MCF 10A (cell line): ENCODE measurements at regions not wholly inside any gene's neighbourhood (a gene's known extent, or its start where the extent isn't known, plus 50 kb on each side); places are given as distances from the start of the nearest gene placed in this dataset.

Experiments
- BruUV-seq: library from RNA; stranded (reverse); fragments of 400-500 nt; replicated peaks from 2 replicates; lab custom pipeline; 2021; lab: Mats Ljungman, UMichigan
- CTCF ChIA-PET: fragments of 300-600 bp; sonication (Branson Sonifier 250); formaldehyde crosslinking; extraction: SDS; loops from one replicate; lab custom pipeline; 2021; ENCODE audit warnings: antibody characterized with exemption, inconsistent platforms; lab: Yijun Ruan, JAX
- POLR2A ChIA-PET: fragments of 300-600, 350-650 bp; sonication (Branson Sonifier 250); formaldehyde crosslinking; extraction: SDS; loops from one replicate; lab custom pipeline; 2020; ENCODE audit warnings: antibody characterized with exemption, inconsistent platforms; lab: Yijun Ruan, JAX
- DNase-seq: peaks from one replicate; pipeline ENCODE4 v3.0.0-alpha.2; 2018; ENCODE audit not compliant: unreplicated experiment
- H3K27ac Mint-ChIP-seq: one replicate; pipeline ENCODE4 v1.8.0; 2022; ENCODE audit warnings: mild to moderate bottlenecking, low read depth, mixed read lengths; ENCODE audit not compliant: unreplicated experiment
- H3K27me3 Mint-ChIP-seq: one replicate; pipeline ENCODE4 v1.8.0; 2022; ENCODE audit warnings: mixed read lengths; ENCODE audit not compliant: insufficient read depth, unreplicated experiment
- H3K36me3 Mint-ChIP-seq: one replicate; pipeline ENCODE4 v1.8.0; 2022; ENCODE audit warnings: mild to moderate bottlenecking, moderate library complexity, mixed read lengths; ENCODE audit not compliant: insufficient read depth, unreplicated experiment
- H3K4me1 Mint-ChIP-seq: one replicate; pipeline ENCODE4 v1.8.0; 2022; ENCODE audit warnings: mixed read lengths; ENCODE audit not compliant: insufficient read depth, unreplicated experiment
- H3K4me3 Mint-ChIP-seq: one replicate; pipeline ENCODE4 v1.8.0; 2022; ENCODE audit warnings: mild to moderate bottlenecking, moderate library complexity, mixed read lengths; ENCODE audit not compliant: unreplicated experiment
- H3K9me3 Mint-ChIP-seq: one replicate; pipeline ENCODE4 v1.8.0; 2022; ENCODE audit warnings: mixed read lengths; ENCODE audit not compliant: unreplicated experiment
- CTCF ChIP-seq: fragments of 200-600 bp; IDR thresholded peaks from one replicate; pipeline ENCODE4 v1.8.0; 2022; ENCODE audit warnings: antibody characterized with exemption, mild to moderate bottlenecking; ENCODE audit not compliant: unreplicated experiment
- intact Hi-C: fragments of 100-400 bp; cut with micrococcal nuclease; formaldehyde crosslinking; loops from 2 replicates; pipeline ENCODE4 v1.14.1; 2022

GRCh38 chr15:29942548-29942947 is 120.3 kb upstream of the TJP1 start:
- intact Hi-C loops, result no loop called here
- no peak overlapping the region for H3K27ac Mint-ChIP-seq
- H3K9me3 Mint-ChIP-seq, result no peaks in the 10 kb centered on the region
- DNase-seq, result no peak
- no peaks in the 10 kb centered on the region for H3K36me3 Mint-ChIP-seq
- H3K27me3 Mint-ChIP-seq, result no peaks in the 10 kb centered on the region
- BruUV-seq, result no TSS peak
- no peak overlapping the region for H3K4me3 Mint-ChIP-seq
- TF ChIP-seq CTCF, result no peak
- peaks cover 21% of the 10 kb centered on the region for H3K4me1 Mint-ChIP-seq
- ChIA-PET CTCF (interaction anchor here (0.6 to 1.6 kb wide), 3 partner anchors 100 to 802 kb away, joined by 3 to 7 read pairs (median 4); no protein-coding TSS in a partner anchor), POLR2A (interaction anchor here (1.0 kb wide), 1 partner anchor 9 kb away, joined by 4 read pairs; no protein-coding TSS in a partner anchor)

- Mint-ChIP-seq H3K9me3 (no peaks in the 10 kb centered on the region), H3K36me3 (no peaks in the 10 kb centered on the region), H3K4me3 (no peak overlapping the region), H3K4me1 (peaks cover 21% of the 10 kb centered on the region), H3K27ac (no peak overlapping the region), H3K27me3 (no peaks in the 10 kb centered on the region)
- intact Hi-C loops, result no loop called here
- POLR2A ChIA-PET, result no interaction called here
- CTCF ChIA-PET, result interaction anchor here (0.6 to 1.1 kb wide), 4 partner anchors 51 to 802 kb away, joined by 3 to 5 read pairs (median 4); no protein-coding TSS in a partner anchor
- no peak for DNase-seq
- no peak for TF ChIP-seq CTCF
- BruUV-seq, result no TSS peak
These were observed 119.9 kb upstream of the TJP1 start for GRCh38 chr15:29942143-29942542.

GRCh38 chr15:29939404-29939803 is 117.1 kb upstream of the TJP1 start:
- peak; percentile 89 for DNase-seq
- ChIA-PET POLR2A (interaction anchor here (1.1 to 2.3 kb wide), 4 partner anchors 15 to 203 kb away, joined by 3 to 7 read pairs (median 4); no protein-coding TSS in a partner anchor), CTCF (interaction anchor here (0.6 to 1.3 kb wide), 4 partner anchors 13 to 854 kb away, joined by 3 to 6 read pairs (median 3); no protein-coding TSS in a partner anchor)
- H3K4me1 Mint-ChIP-seq, result peaks cover 31% of the 10 kb centered on the region
- H3K36me3 Mint-ChIP-seq, result peaks cover 7% of the 10 kb centered on the region
- no peak overlapping the region for H3K27ac Mint-ChIP-seq
- no TSS peak for BruUV-seq
- TF ChIP-seq CTCF, result no peak
- H3K9me3 Mint-ChIP-seq, result no peaks in the 10 kb centered on the region
- no peak overlapping the region for H3K4me3 Mint-ChIP-seq
- intact Hi-C loops, result loop anchor here (5.0 kb wide), 1 partner anchor 172 kb away; no protein-coding TSS in a partner anchor
- no peaks in the 10 kb centered on the region for H3K27me3 Mint-ChIP-seq

GRCh38 chr15:29938361-29939335 is 116.4 kb upstream of the TJP1 start:
- no peak overlapping the region for H3K4me3 Mint-ChIP-seq
- CTCF ChIA-PET, result interaction anchor here (0.6 to 1.3 kb wide), 7 partner anchors 13 to 854 kb away, joined by 3 to 6 read pairs (median 3); no protein-coding TSS in a partner anchor
- no peaks in the 10 kb centered on the region for H3K9me3 Mint-ChIP-seq
- POLR2A ChIA-PET, result interaction anchor here (1.2 to 5.9 kb wide), 5 partner anchors 15 to 202 kb away, joined by 4 to 76 read pairs (median 5); partner anchors contain the start of gene TJP1
- DNase-seq, result peak; percentile 61
- no peak for TF ChIP-seq CTCF
- H3K27ac Mint-ChIP-seq, result no peak overlapping the region
- H3K27me3 Mint-ChIP-seq, result no peaks in the 10 kb centered on the region
- H3K36me3 Mint-ChIP-seq, result peaks cover 7% of the 10 kb centered on the region
- no TSS peak for BruUV-seq
- peaks cover 38% of the 10 kb centered on the region for H3K4me1 Mint-ChIP-seq
- intact Hi-C loops, result loop anchor here (5.0 kb wide), 1 partner anchor 171 kb away; no protein-coding TSS in a partner anchor
